ENCODE measurements at regions not wholly inside any gene's neighbourhood (a gene's known extent, or its start where the extent isn't known, plus 50 kb on each side); places are given as distances from the start of the nearest gene placed in this dataset.

DNA sequence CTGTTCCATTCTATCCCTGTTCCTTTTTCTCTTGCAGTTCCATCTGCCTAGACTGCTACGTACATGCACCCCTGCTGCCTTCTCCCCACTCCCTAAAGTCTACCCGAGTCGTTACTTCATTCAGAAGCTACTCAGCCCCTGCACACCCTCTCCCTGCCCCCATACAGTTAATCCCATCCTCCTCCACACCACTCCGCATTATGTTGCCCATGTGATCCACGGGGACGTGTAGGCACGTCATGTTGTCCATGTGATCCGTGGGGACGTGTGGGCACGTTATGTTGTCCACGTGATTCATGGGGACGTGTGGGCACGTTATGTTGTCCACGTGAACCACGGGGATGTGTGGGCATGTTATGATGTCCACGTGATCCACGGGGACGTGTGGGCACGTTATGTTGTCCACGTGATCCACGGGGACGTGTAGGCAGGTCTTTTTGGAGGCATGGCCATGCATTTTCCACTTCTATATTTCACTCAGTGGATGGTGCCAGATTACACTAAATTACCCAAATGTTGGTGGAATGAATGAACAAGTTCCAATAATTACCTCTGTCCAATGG lies 299.5 kb downstream of the DCDC2C start:
- BruUV-seq (replicated peaks): no TSS peak
- intact Hi-C loops (cut with micrococcal nuclease; ENCODE audit: unreplicated experiment): no loop called here
- peaks cover 3% of the 10 kb centered on the region for H3K27me3 Mint-ChIP-seq (ENCODE audit: insufficient read depth, unreplicated experiment)
- H3K9me3 Mint-ChIP-seq (ENCODE audit: unreplicated experiment): no peaks in the 10 kb centered on the region
- no peak for DNase-seq
- H3K36me3 Mint-ChIP-seq (ENCODE audit: insufficient read depth, unreplicated experiment): no peaks in the 10 kb centered on the region
- ChIA-PET POLR2A (no interaction called here), CTCF (no interaction called here)
- no peaks in the 10 kb centered on the region for H3K4me1 Mint-ChIP-seq (ENCODE audit: low read depth, unreplicated experiment)
- H3K27ac Mint-ChIP-seq (ENCODE audit: unreplicated experiment): no peak overlapping the region
- H3K4me1 ChIP-seq: no peaks in the 10 kb centered on the region
- TF ChIP-seq, protein P1, sequence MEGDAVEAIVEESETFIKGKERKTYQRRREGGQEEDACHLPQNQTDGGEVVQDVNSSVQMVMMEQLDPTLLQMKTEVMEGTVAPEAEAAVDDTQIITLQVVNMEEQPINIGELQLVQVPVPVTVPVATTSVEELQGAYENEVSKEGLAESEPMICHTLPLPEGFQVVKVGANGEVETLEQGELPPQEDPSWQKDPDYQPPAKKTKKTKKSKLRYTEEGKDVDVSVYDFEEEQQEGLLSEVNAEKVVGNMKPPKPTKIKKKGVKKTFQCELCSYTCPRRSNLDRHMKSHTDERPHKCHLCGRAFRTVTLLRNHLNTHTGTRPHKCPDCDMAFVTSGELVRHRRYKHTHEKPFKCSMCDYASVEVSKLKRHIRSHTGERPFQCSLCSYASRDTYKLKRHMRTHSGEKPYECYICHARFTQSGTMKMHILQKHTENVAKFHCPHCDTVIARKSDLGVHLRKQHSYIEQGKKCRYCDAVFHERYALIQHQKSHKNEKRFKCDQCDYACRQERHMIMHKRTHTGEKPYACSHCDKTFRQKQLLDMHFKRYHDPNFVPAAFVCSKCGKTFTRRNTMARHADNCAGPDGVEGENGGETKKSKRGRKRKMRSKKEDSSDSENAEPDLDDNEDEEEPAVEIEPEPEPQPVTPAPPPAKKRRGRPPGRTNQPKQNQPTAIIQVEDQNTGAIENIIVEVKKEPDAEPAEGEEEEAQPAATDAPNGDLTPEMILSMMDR (IDR thresholded peaks at IDR 0.05; ENCODE audit: insufficient read depth in 1 of 2, low read depth in 1 of 2, low read length in 1 of 2, severe bottlenecking in 1 of 2, unreplicated experiment in 1 of 2): no peak
- no peak overlapping the region for H3K4me3 ChIP-seq (ENCODE audit: low read depth, low read length)
- no peak overlapping the region for H3K4me3 Mint-ChIP-seq (ENCODE audit: unreplicated experiment)
- H3K36me3 ChIP-seq (ENCODE audit: control insufficient read depth, insufficient read depth, low read length): no peaks in the 10 kb centered on the region
- no peaks in the 10 kb centered on the region for H3K9me3 ChIP-seq
- H3K27me3 ChIP-seq (replicated peaks; ENCODE audit: control insufficient read depth, insufficient read depth, low read length): no peaks in the 10 kb centered on the region

DNA sequence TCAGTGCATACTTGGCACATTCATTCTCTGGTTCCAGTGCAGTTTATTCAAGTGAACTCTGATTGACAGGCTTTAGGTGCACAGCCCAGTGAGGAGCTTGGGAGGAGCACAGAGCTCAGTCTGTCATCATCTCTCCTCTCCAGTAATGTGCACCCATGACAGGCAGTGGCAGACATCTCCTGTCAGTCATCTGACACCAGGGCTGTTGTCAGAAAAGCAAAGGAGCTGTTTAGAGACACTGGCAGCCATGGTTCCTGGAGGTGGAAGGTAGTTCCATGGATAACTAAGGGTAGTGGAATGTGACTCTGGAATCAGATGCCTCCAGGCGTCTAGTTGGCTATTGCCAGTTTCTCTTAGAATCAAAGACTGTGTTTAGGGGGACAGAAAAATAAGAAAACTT lies 308.8 kb downstream of the DCDC2C start:
- Mint-ChIP-seq H3K27ac (ENCODE audit: unreplicated experiment) (no peak overlapping the region), H3K36me3 (ENCODE audit: insufficient read depth, unreplicated experiment) (no peaks in the 10 kb centered on the region), H3K27me3 (ENCODE audit: insufficient read depth, unreplicated experiment) (no peaks in the 10 kb centered on the region), H3K4me3 (ENCODE audit: unreplicated experiment) (no peak overlapping the region), H3K4me1 (ENCODE audit: low read depth, unreplicated experiment) (no peaks in the 10 kb centered on the region), H3K9me3 (ENCODE audit: unreplicated experiment) (peaks cover 26% of the 10 kb centered on the region)
- TF ChIP-seq, protein P1 (IDR thresholded peaks at IDR 0.05; ENCODE audit: insufficient read depth in 1 of 2, low read depth in 1 of 2, low read length in 1 of 2, severe bottlenecking in 1 of 2, unreplicated experiment in 1 of 2): no peak
- intact Hi-C loops (cut with micrococcal nuclease; ENCODE audit: unreplicated experiment): no loop called here
- CTCF ChIA-PET: no interaction called here
- no peaks in the 10 kb centered on the region for H3K4me1 ChIP-seq
- H3K27me3 ChIP-seq (replicated peaks; ENCODE audit: control insufficient read depth, insufficient read depth, low read length): no peaks in the 10 kb centered on the region
- no peak overlapping the region for H3K4me3 ChIP-seq (ENCODE audit: low read depth, low read length)
- no peak for DNase-seq
- no TSS peak for BruUV-seq (replicated peaks)
- no peaks in the 10 kb centered on the region; the same call in 1 of the 2 replicates for H3K9me3 ChIP-seq
- H3K36me3 ChIP-seq (ENCODE audit: control insufficient read depth, insufficient read depth, low read length): no peaks in the 10 kb centered on the region
- POLR2A ChIA-PET: no interaction called here

DNA sequence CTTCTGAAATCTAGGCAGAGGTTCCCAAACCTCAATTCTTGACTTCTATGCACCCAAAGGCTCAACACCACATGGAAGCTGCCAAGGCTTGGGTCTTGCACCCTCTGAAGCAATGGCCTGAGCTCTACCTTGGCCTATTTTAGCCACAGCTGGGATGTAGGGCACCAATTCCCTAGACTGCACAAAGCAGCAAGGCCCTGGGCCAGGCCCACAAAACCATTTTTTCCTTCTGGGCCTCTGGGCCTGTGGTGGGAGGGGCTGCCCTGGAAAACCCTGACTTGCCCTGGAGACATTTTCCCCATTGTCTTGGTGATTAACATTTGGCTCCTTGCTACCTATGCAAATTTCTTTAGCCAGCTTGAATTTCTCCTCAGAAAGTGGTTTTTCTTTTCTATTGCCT lies 315.2 kb downstream of the DCDC2C start:
- Mint-ChIP-seq H3K36me3 (ENCODE audit: insufficient read depth, unreplicated experiment) (no peaks in the 10 kb centered on the region), H3K4me1 (ENCODE audit: low read depth, unreplicated experiment) (no peaks in the 10 kb centered on the region), H3K27me3 (ENCODE audit: insufficient read depth, unreplicated experiment) (no peaks in the 10 kb centered on the region), H3K9me3 (ENCODE audit: unreplicated experiment) (no peaks in the 10 kb centered on the region), H3K4me3 (ENCODE audit: unreplicated experiment) (no peak overlapping the region), H3K27ac (ENCODE audit: unreplicated experiment) (no peak overlapping the region)
- ChIA-PET POLR2A (no interaction called here), CTCF (no interaction called here)
- no TSS peak for BruUV-seq (replicated peaks)
- Histone ChIP-seq H3K4me1 (no peaks in the 10 kb centered on the region), H3K27me3 (replicated peaks; ENCODE audit: control insufficient read depth, insufficient read depth, low read length) (no peaks in the 10 kb centered on the region), H3K36me3 (ENCODE audit: control insufficient read depth, insufficient read depth, low read length) (no peaks in the 10 kb centered on the region), H3K9me3 (peaks cover 10% of the 10 kb centered on the region; the same call in 1 of the 2 replicates), H3K4me3 (ENCODE audit: low read depth, low read length) (no peak overlapping the region)
- intact Hi-C loops (cut with micrococcal nuclease; ENCODE audit: unreplicated experiment): no loop called here
- DNase-seq: no peak
- TF ChIP-seq, protein P1 (IDR thresholded peaks at IDR 0.05; ENCODE audit: insufficient read depth in 1 of 2, low read depth in 1 of 2, low read length in 1 of 2, severe bottlenecking in 1 of 2, unreplicated experiment in 1 of 2): no peak

Data from Caco-2 (cell line).